Lung (tissue), 11 donors: ENCODE measurements at regions not wholly inside any gene's neighbourhood (a gene's known extent, or its start where the extent isn't known, plus 50 kb on each side); places are given as distances from the start of the nearest gene placed in this dataset.

Source experiments
- ATAC-seq: fragments of 200-7000 bp; cut with Tn5 transposase; one replicate; pipeline ENCODE4 v1.9.1; 2020; ENCODE audit warnings: moderate number of reproducible peaks; ENCODE audit not compliant: insufficient read depth, low FRiP score
- DNase-seq, 3 donors: peaks; one replicate each; pipeline ENCODE4 v3.0.0-alpha.2; 2013 to 2017
- H3K27ac ChIP-seq, 2 donors: one replicate each; pipeline ENCODE4 v1.5.1; 2013; ENCODE audit warnings: mild to moderate bottlenecking in 2 of 2, moderate library complexity in 2 of 2, control low read depth in 1 of 2, inconsistent platforms in 1 of 2, low read depth in 1 of 2, low read length in 1 of 2
- H3K27me3 ChIP-seq, 3 donors: one replicate each; pipeline ENCODE4 v1.5.1; 2013; ENCODE audit warnings: low read length in 2 of 3; ENCODE audit not compliant: control insufficient read depth in 3 of 3, insufficient read depth in 3 of 3
- H3K36me3 ChIP-seq, 4 donors: one replicate each; pipeline ENCODE4 v1.5.1; 2013; ENCODE audit warnings: low read length in 4 of 4, mild to moderate bottlenecking in 1 of 4, moderate library complexity in 1 of 4; ENCODE audit not compliant: control insufficient read depth in 4 of 4, insufficient read depth in 4 of 4
- H3K4me1 ChIP-seq, 5 donors: one replicate each; pipeline ENCODE4 v1.5.1; 2013; ENCODE audit warnings: low read length in 5 of 5, mild to moderate bottlenecking in 2 of 5, moderate library complexity in 1 of 5; ENCODE audit not compliant: control insufficient read depth in 5 of 5, insufficient read depth in 5 of 5
- H3K4me3 ChIP-seq: one replicate; pipeline ENCODE4 v1.5.1; 2013; ENCODE audit warnings: mild to moderate bottlenecking, control low read depth, moderate library complexity
- H3K9ac ChIP-seq, 2 donors: one replicate each; pipeline ENCODE4 v1.5.1; 2013; ENCODE audit warnings: low read length in 2 of 2, control low read depth in 1 of 2; ENCODE audit not compliant: insufficient read depth in 1 of 2
- H3K9me3 ChIP-seq, 4 donors: one replicate each; pipeline ENCODE4 v1.5.1; 2013; ENCODE audit warnings: low read length in 3 of 4, mild to moderate bottlenecking in 1 of 4, moderate library complexity in 1 of 4; ENCODE audit not compliant: control insufficient read depth in 4 of 4, insufficient read depth in 3 of 4
- WGBS, 2 donors: extraction: QIAGEN DNeasy Blood & Tissue Kit; methylation state at CpG; one replicate each; pipeline ENCODE4 v1.1.7; 2013; 5-methylcytosine and 5-hydroxymethylcytosine counted together
- TF ChIP-seq, protein P1 (sequence below): IDR thresholded peaks from 2 replicates; pipeline ENCODE4 v1.5.1; 2012; ENCODE audit warnings: mild to moderate bottlenecking; ENCODE audit errors: control extremely low read depth, extremely low read depth
- donor health status: control.
- donor health status: control.
- donor health status: Bipolar disorder and iron deficiency.
- donor health status: healthy.
- donor health status: DM: yes; HTN: yes; CAD: no.

DNA sequence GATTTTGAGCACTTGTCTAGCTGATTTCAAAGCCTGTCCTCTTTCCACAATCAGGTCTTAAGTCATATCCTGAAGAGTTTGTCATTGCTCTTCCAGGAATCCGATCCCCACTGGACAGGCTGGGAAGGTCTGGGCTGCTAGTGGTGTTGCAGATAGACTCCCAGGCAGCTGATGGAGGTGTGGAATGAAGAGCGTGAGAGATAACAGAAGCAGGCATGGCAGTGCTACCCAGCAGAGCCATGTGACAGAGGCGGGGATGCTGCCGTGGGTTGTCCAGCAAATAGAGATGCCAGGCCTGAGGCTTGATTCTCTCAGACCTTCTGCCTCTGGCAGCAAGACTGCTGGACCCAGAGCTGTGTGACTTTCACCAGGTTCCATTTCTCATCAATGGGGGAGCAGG, 116.5 kb upstream of the EEPD1 start:
- H3K36me3 ChIP-seq: no peaks in the 10 kb centered on the region
- WGBS, 2 donors: 58 to 71% methylated on average over 4 of the region's 4 CpGs
- no peaks in the 10 kb centered on the region for H3K9me3 ChIP-seq
- DNase-seq: peak; percentile 28 to 47 (median 44)
- H3K27me3 ChIP-seq: no peaks in the 10 kb centered on the region
- no peak for ATAC-seq
- H3K4me1 ChIP-seq: peaks cover 3 to 35% (median 15%) of the 10 kb centered on the region in 5 donors
- TF ChIP-seq, protein P1, sequence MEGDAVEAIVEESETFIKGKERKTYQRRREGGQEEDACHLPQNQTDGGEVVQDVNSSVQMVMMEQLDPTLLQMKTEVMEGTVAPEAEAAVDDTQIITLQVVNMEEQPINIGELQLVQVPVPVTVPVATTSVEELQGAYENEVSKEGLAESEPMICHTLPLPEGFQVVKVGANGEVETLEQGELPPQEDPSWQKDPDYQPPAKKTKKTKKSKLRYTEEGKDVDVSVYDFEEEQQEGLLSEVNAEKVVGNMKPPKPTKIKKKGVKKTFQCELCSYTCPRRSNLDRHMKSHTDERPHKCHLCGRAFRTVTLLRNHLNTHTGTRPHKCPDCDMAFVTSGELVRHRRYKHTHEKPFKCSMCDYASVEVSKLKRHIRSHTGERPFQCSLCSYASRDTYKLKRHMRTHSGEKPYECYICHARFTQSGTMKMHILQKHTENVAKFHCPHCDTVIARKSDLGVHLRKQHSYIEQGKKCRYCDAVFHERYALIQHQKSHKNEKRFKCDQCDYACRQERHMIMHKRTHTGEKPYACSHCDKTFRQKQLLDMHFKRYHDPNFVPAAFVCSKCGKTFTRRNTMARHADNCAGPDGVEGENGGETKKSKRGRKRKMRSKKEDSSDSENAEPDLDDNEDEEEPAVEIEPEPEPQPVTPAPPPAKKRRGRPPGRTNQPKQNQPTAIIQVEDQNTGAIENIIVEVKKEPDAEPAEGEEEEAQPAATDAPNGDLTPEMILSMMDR: no peak
- no peak overlapping the region for H3K4me3 ChIP-seq
- peak overlapping the region; percentile 61 to 87 for H3K27ac ChIP-seq
- H3K9ac ChIP-seq: peak overlapping the region; percentile 16 to 26

DNA sequence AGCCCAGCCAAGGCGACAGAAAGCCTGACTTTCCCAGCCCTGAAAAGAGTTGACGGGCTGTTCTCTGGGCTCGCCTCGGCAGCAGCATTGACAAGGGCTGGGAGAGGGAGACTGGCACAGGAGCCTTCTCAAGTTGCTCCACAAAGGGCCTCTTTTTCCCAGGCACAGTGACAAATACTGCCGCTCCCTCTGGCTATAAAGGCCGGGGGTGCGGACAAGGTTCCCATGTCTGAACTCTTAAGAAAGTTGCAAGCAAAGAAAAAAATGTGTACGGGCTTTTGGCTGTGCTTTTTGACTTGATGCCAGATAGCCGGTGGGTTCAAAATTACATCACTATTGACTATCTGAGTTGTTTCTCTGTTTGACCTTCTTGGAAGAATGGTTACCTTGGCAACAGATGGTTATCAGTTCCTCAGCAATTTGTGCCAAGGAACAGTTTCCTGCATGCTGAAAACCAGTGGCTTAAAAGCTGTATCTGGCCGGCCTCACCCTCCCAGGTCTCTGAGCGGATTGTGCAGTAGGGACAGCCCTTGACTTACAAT, 115.9 kb upstream of the EEPD1 start:
- Histone ChIP-seq H3K4me1 (peaks cover 3 to 32% (median 15%) of the 10 kb centered on the region in 5 donors), H3K27me3 (no peaks in the 10 kb centered on the region), H3K4me3 (no peak overlapping the region), H3K36me3 (no peaks in the 10 kb centered on the region), H3K9me3 (no peaks in the 10 kb centered on the region), H3K9ac (peak overlapping the region; percentile 26 to 67), H3K27ac (peak overlapping the region; percentile 61 to 87)
- WGBS, 2 donors: 17 to 36% methylated on average over 11 of the region's 11 CpGs
- DNase-seq (peak; percentile 88 to 97 (median 97)), ATAC-seq (peak; percentile 39)
- TF ChIP-seq, protein P1: no peak

DNA sequence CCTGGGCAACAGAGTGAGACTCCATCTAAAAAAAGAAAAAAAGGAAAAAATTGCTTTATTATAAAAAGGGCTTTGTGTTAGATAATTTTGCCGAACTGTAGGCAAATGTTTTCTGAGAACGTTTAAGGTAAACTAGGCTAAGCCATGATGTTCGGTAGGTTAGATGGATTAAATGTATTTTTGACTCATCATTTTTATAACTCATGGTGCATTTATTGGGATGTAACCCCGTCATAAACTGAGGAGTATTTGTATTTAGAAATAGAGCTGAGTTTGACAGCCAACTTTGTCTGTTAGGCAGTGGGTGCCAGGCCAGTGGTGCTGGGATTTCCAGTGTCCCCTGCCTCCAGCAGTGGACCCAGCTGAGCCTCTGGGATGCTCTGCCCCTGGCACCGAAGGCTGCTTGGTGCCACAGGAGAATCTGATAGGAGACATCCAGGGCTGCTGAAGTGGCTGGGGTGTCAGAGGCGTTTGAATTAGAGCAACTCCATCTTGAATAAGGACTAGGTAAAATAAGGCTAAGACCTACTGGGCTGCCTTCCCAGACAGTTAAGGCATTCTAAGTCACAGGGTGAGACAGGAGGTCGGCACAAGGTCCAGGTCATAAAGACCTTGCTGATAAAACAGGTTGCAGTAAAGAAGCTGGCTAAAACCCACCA, 114.9 kb upstream of the EEPD1 start:
- TF ChIP-seq, protein P1: no peak
- DNase-seq (no peak), ATAC-seq (no peak)
- H3K36me3 ChIP-seq: no peaks in the 10 kb centered on the region
- no peaks in the 10 kb centered on the region for H3K9me3 ChIP-seq
- WGBS, 2 donors: 90 to 93% methylated on average over 7 of the region's 7 CpGs
- H3K4me1 ChIP-seq: peaks cover 3 to 27% (median 10%) of the 10 kb centered on the region in 5 donors
- no peaks in the 10 kb centered on the region for H3K27me3 ChIP-seq
- no peak overlapping the region for H3K4me3 ChIP-seq
- peak overlapping the region in 1 of 2 donors; percentile 87 for H3K27ac ChIP-seq
- no peak overlapping the region for H3K9ac ChIP-seq

DNA sequence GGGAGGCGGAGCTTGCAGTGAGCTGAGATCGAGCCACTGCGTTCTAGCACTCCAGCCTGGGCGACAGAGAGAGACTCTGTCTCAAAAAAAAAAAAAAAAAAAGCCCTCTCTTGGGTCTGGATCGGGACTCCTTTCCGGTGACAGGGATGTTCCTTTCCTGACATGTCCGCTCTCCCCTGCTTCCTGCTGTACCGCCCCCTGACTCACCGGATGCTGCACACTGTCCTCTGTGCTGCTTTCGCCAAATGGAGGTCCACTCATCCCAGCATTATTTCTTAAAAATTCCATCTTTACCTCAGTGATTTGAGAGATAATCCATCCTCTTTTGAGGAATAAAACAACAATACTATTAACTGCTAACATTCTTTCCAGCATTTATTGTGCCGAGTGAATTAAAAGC, 113.8 kb upstream of the EEPD1 start:
- WGBS, 2 donors: 71 to 73% methylated on average over 11 of the region's 11 CpGs
- no peaks in the 10 kb centered on the region for H3K27me3 ChIP-seq
- no peak overlapping the region for H3K4me3 ChIP-seq
- DNase-seq (no peak), ATAC-seq (no peak)
- H3K9ac ChIP-seq: no peak overlapping the region
- peaks cover 3 to 28% (median 10%) of the 10 kb centered on the region in 5 donors for H3K4me1 ChIP-seq
- TF ChIP-seq, protein P1: no peak
- no peaks in the 10 kb centered on the region for H3K36me3 ChIP-seq
- H3K27ac ChIP-seq: no peak overlapping the region
- no peaks in the 10 kb centered on the region for H3K9me3 ChIP-seq
